ENCODE measurements at regions not wholly inside any gene's neighbourhood (a gene's known extent, or its start where the extent isn't known, plus 50 kb on each side); places are given as distances from the start of the nearest gene placed in this dataset.
A peak's percentile ranks its signal among the peaks of the same experiment; 100 is the strongest.

DNA sequence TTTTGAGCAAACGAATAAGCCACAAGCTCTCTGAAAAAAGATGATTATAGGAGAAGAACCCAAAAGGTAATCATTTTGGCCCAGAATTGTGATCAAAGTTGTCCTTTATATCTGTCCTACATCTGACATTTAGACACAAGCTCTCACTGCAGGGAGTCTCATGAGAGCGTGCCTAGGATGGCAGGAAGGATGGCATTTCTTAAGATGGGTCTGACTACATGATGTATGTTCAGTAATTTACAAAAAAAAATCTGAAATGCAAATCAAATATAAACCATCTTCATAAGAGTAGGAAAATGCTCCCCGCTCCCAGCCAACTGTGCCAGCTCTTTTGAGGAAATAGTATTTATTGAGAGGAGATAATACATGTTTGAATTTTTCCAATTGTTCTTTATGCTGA, 81.0 kb upstream of the MBNL2 start:
- Histone ChIP-seq H3K4me3 (ENCODE audit: control insufficient read depth in 1 of 7, extremely low read depth in 1 of 7, insufficient read depth in 4 of 7, low read depth in 2 of 7, low read length in 6 of 7) (no peak overlapping the region), H3K9me3 (ENCODE audit: control extremely low read depth in 1 of 5, control insufficient read depth in 4 of 5, insufficient read depth in 2 of 5, low read depth in 1 of 5, low read length in 4 of 5) (no peaks in the 10 kb centered on the region), H3K4me1 (ENCODE audit: control extremely low read depth in 1 of 4, control insufficient read depth in 4 of 4, insufficient read depth in 4 of 4, low read length in 3 of 4) (peaks cover 0 to 2% (median 0%) of the 10 kb centered on the region in 4 experiments), H3K36me3 (ENCODE audit: control insufficient read depth in 4 of 4, insufficient read depth in 4 of 4, low read length in 3 of 4) (no peaks in the 10 kb centered on the region), H3K27ac (ENCODE audit: insufficient read depth in 1 of 2, low read depth in 1 of 2, low read length in 2 of 2, poor library complexity in 1 of 2, severe bottlenecking in 2 of 2) (no peak overlapping the region), H3K27me3 (replicated peaks in 2 of 5; ENCODE audit: control insufficient read depth in 4 of 5, insufficient read depth in 5 of 5, low read length in 4 of 5) (peaks cover 0 to 20% (median 9%) of the 10 kb centered on the region in 5 experiments)
- CTCF ChIA-PET: no interaction called here
- WGBS (ENCODE audit: insufficient coverage): no CpG with 5 or more reads among the region's 3 CpGs
- POLR2A ChIA-PET: no interaction called here
- no peak for DNase-seq

DNA sequence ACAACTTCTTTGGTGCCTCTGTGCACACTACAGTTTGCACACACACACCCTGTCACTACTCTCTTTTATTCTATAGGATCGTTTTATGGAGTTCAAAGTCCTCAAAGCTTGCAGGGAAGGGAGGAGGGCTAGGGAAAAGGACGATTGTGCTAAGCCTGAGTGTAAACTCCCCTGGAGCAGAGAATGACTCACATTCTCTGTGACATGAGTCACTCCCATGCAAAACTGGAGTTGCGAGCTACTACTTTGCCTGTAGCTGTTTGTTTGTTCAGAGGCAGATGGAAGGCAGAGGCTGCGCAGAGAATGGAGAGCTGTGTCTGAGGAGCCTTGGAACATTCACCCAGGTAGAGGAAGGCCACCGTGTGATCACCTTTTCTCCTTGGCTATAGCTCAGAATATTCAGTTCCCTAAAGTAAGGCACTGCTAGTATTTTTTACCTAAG, 80.5 kb upstream of the MBNL2 start:
- CTCF ChIA-PET: no interaction called here
- WGBS (ENCODE audit: insufficient coverage): 78% methylated on average over 3 of the region's 5 CpGs
- POLR2A ChIA-PET: no interaction called here
- H3K4me1 ChIP-seq (ENCODE audit: control extremely low read depth in 1 of 4, control insufficient read depth in 4 of 4, insufficient read depth in 4 of 4, low read length in 3 of 4): peaks cover 0 to 2% (median 0%) of the 10 kb centered on the region in 4 experiments
- DNase-seq: peak in 2 of 3 donors; percentile 10 to 14
- H3K27me3 ChIP-seq (replicated peaks in 2 of 5; ENCODE audit: control insufficient read depth in 4 of 5, insufficient read depth in 5 of 5, low read length in 4 of 5): peaks cover 0 to 20% (median 9%) of the 10 kb centered on the region in 5 experiments
- H3K4me3 ChIP-seq (ENCODE audit: control insufficient read depth in 1 of 7, extremely low read depth in 1 of 7, insufficient read depth in 4 of 7, low read depth in 2 of 7, low read length in 6 of 7): no peak overlapping the region
- H3K9me3 ChIP-seq (ENCODE audit: control extremely low read depth in 1 of 5, control insufficient read depth in 4 of 5, insufficient read depth in 2 of 5, low read depth in 1 of 5, low read length in 4 of 5): no peaks in the 10 kb centered on the region
- no peaks in the 10 kb centered on the region for H3K36me3 ChIP-seq (ENCODE audit: control insufficient read depth in 4 of 4, insufficient read depth in 4 of 4, low read length in 3 of 4)
- no peak overlapping the region for H3K27ac ChIP-seq (ENCODE audit: insufficient read depth in 1 of 2, low read depth in 1 of 2, low read length in 2 of 2, poor library complexity in 1 of 2, severe bottlenecking in 2 of 2)

DNA sequence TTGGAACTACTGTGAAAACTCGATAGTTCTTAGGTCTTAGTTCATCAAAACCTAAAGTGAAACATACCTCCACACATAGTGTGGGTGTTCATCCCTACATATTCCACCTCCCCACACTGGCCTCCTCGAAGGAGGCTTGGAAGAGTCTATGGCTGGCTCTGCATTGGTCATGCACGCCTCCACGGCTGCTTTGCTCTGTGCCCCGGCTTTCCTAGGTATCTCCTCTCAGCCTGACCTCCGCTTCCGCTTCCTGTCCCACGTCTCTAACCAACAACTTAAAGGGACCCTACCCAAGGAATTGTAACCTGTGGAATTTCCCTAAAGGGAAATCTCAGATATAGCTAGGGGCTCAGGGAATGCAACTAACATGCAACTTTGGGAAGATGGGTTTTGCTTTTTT, 79.7 kb upstream of the MBNL2 start:
- no peak for DNase-seq
- no peaks in the 10 kb centered on the region for H3K9me3 ChIP-seq (ENCODE audit: control extremely low read depth in 1 of 5, control insufficient read depth in 4 of 5, insufficient read depth in 2 of 5, low read depth in 1 of 5, low read length in 4 of 5)
- no peak overlapping the region for H3K4me3 ChIP-seq (ENCODE audit: control insufficient read depth in 1 of 7, extremely low read depth in 1 of 7, insufficient read depth in 4 of 7, low read depth in 2 of 7, low read length in 6 of 7)
- H3K36me3 ChIP-seq (ENCODE audit: control insufficient read depth in 4 of 4, insufficient read depth in 4 of 4, low read length in 3 of 4): no peaks in the 10 kb centered on the region
- H3K27ac ChIP-seq (ENCODE audit: insufficient read depth in 1 of 2, low read depth in 1 of 2, low read length in 2 of 2, poor library complexity in 1 of 2, severe bottlenecking in 2 of 2): no peak overlapping the region
- H3K27me3 ChIP-seq (replicated peaks in 2 of 5; ENCODE audit: control insufficient read depth in 4 of 5, insufficient read depth in 5 of 5, low read length in 4 of 5): peaks cover 0 to 20% (median 9%) of the 10 kb centered on the region in 5 experiments
- 39% methylated on average over 2 of the region's 8 CpGs for WGBS (ENCODE audit: insufficient coverage)
- POLR2A ChIA-PET: no interaction called here
- peaks cover 0 to 2% (median 0%) of the 10 kb centered on the region in 4 experiments for H3K4me1 ChIP-seq (ENCODE audit: control extremely low read depth in 1 of 4, control insufficient read depth in 4 of 4, insufficient read depth in 4 of 4, low read length in 3 of 4)
- CTCF ChIA-PET: no interaction called here

DNA sequence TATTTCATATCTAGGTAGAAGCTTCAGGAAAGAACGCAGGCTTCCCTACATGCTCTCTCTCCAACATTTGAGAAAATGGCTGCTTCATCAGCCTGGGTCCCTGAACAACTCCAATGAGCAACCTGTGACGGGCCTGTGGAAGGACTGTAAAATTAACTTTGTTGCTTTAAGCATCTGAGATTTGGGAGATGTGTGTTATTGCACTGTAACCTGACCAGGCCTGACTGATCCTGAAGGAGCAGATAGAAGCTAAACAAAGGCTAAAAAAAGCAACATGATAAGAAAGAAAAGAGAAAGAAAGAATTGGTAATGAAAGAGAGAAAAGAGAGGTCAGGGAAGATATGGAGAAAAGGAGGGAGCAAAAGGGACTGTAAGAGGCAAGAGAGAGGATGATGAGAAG, 77.1 kb upstream of the MBNL2 start:
- Histone ChIP-seq H3K4me3 (ENCODE audit: control insufficient read depth in 1 of 7, extremely low read depth in 1 of 7, insufficient read depth in 4 of 7, low read depth in 2 of 7, low read length in 6 of 7) (no peak overlapping the region), H3K36me3 (ENCODE audit: control insufficient read depth in 4 of 4, insufficient read depth in 4 of 4, low read length in 3 of 4) (no peaks in the 10 kb centered on the region), H3K27me3 (replicated peaks in 2 of 5; ENCODE audit: control insufficient read depth in 4 of 5, insufficient read depth in 5 of 5, low read length in 4 of 5) (peaks cover 2 to 21% (median 9%) of the 10 kb centered on the region in 5 experiments), H3K4me1 (ENCODE audit: control extremely low read depth in 1 of 4, control insufficient read depth in 4 of 4, insufficient read depth in 4 of 4, low read length in 3 of 4) (peaks cover 0 to 2% (median 0%) of the 10 kb centered on the region in 4 experiments), H3K9me3 (ENCODE audit: control extremely low read depth in 1 of 5, control insufficient read depth in 4 of 5, insufficient read depth in 2 of 5, low read depth in 1 of 5, low read length in 4 of 5) (no peaks in the 10 kb centered on the region), H3K27ac (ENCODE audit: insufficient read depth in 1 of 2, low read depth in 1 of 2, low read length in 2 of 2, poor library complexity in 1 of 2, severe bottlenecking in 2 of 2) (no peak overlapping the region)
- DNase-seq: no peak
- WGBS (ENCODE audit: insufficient coverage): 100% methylated on average over 2 of the region's 2 CpGs
- ChIA-PET POLR2A (no interaction called here), CTCF (interaction anchor here (0.6 kb wide), 1 partner anchor 10 kb away, joined by 3 read pairs; no protein-coding TSS in a partner anchor)

DNA sequence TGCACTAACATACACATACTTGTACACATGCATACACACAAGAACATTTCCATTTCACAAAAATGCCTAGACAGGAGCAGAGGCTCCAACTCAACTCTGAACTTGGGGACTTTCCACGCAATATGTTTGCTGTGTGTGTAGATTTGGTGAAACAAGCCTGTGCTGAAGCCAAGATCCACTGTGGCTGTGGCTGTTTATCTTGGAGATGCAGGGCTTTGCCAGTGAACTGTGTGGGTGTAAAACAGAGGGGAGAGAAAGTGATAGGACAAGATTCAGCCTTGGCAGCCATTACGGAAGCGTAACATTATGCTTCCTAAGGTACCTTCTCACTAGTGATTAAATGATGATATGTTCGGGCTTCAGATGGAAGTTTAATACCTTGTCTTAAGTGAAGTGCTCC, 73.2 kb upstream of the MBNL2 start:
- CTCF ChIA-PET: no interaction called here
- no peaks in the 10 kb centered on the region for H3K36me3 ChIP-seq (ENCODE audit: control insufficient read depth in 4 of 4, insufficient read depth in 4 of 4, low read length in 3 of 4)
- no peak overlapping the region for H3K27ac ChIP-seq (ENCODE audit: insufficient read depth in 1 of 2, low read depth in 1 of 2, low read length in 2 of 2, poor library complexity in 1 of 2, severe bottlenecking in 2 of 2)
- peak in 2 of 3 donors; percentile 9 to 16 for DNase-seq
- peaks cover 0 to 5% (median 0%) of the 10 kb centered on the region in 5 experiments for H3K9me3 ChIP-seq (ENCODE audit: control extremely low read depth in 1 of 5, control insufficient read depth in 4 of 5, insufficient read depth in 2 of 5, low read depth in 1 of 5, low read length in 4 of 5)
- 94% methylated on average over 4 of the region's 4 CpGs for WGBS (ENCODE audit: insufficient coverage)
- H3K4me1 ChIP-seq (ENCODE audit: control extremely low read depth in 1 of 4, control insufficient read depth in 4 of 4, insufficient read depth in 4 of 4, low read length in 3 of 4): no peaks in the 10 kb centered on the region
- peaks cover 0 to 7% (median 2%) of the 10 kb centered on the region in 5 experiments for H3K27me3 ChIP-seq (replicated peaks in 2 of 5; ENCODE audit: control insufficient read depth in 4 of 5, insufficient read depth in 5 of 5, low read length in 4 of 5)
- POLR2A ChIA-PET: no interaction called here
- H3K4me3 ChIP-seq (ENCODE audit: control insufficient read depth in 1 of 7, extremely low read depth in 1 of 7, insufficient read depth in 4 of 7, low read depth in 2 of 7, low read length in 6 of 7): no peak overlapping the region

DNA sequence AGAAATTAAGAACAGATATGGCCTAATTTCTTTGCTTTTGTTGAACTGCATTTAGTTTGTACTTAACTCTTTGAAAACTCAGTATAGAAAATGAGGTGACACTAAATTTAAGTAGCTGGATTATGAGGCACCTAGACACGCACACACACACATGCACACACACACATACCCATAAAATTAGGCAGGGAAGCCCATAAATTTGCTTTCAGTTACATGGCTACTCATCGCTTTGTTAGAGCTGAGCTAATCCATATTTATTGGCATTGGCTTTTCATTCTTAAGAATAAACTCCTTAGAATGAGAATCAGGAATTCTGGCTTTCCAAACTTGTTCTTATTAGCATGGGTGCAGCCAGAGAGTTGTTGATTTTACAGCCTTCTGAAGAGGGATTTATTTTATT, 61.7 kb upstream of the MBNL2 start:
- H3K36me3 ChIP-seq (ENCODE audit: control insufficient read depth in 4 of 4, insufficient read depth in 4 of 4, low read length in 3 of 4): no peaks in the 10 kb centered on the region
- no peak for DNase-seq
- 100% methylated on average over 2 of the region's 2 CpGs for WGBS (ENCODE audit: insufficient coverage)
- CTCF ChIA-PET: no interaction called here
- no peak overlapping the region for H3K4me3 ChIP-seq (ENCODE audit: control insufficient read depth in 1 of 7, extremely low read depth in 1 of 7, insufficient read depth in 4 of 7, low read depth in 2 of 7, low read length in 6 of 7)
- no peaks in the 10 kb centered on the region for H3K4me1 ChIP-seq (ENCODE audit: control extremely low read depth in 1 of 4, control insufficient read depth in 4 of 4, insufficient read depth in 4 of 4, low read length in 3 of 4)
- POLR2A ChIA-PET: no interaction called here
- H3K9me3 ChIP-seq (ENCODE audit: control extremely low read depth in 1 of 5, control insufficient read depth in 4 of 5, insufficient read depth in 2 of 5, low read depth in 1 of 5, low read length in 4 of 5): peaks cover 0 to 1% (median 0%) of the 10 kb centered on the region in 5 experiments
- no peak overlapping the region for H3K27ac ChIP-seq (ENCODE audit: insufficient read depth in 1 of 2, low read depth in 1 of 2, low read length in 2 of 2, poor library complexity in 1 of 2, severe bottlenecking in 2 of 2)
- H3K27me3 ChIP-seq (replicated peaks in 2 of 5; ENCODE audit: control insufficient read depth in 4 of 5, insufficient read depth in 5 of 5, low read length in 4 of 5): no peaks in the 10 kb centered on the region

DNA sequence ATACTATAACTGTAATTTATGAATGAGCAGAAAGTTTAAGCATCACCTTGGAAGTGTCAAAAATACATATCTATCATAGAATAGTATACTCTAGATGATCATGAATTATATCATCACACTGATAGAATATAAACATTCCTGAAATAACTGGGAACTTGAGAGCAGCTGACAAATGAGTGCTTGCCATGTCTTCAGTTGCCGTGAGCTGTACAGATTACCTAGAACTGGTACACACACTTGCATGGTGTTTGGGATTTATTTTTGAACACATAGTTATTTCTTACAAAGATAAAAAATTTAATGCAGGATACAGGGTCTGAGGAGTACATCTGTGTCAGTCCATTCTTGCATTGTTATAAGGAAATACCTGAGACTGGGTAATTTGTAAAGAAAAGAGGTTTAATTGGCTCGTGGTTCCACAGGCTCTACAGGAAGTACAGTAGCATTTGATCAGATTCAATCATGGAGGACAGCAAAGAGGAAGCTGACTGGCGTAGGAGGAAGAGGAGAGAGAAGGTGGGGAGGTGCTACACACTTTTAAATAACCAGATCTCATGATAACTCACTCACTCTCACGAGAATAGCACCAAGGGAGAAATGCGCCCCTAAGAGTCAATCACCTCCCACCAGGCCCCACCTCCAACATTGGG, 60.4 kb upstream of the MBNL2 start:
- H3K36me3 ChIP-seq (ENCODE audit: control insufficient read depth in 4 of 4, insufficient read depth in 4 of 4, low read length in 3 of 4): no peaks in the 10 kb centered on the region
- ChIA-PET CTCF (no interaction called here), POLR2A (no interaction called here)
- no peak overlapping the region for H3K27ac ChIP-seq (ENCODE audit: insufficient read depth in 1 of 2, low read depth in 1 of 2, low read length in 2 of 2, poor library complexity in 1 of 2, severe bottlenecking in 2 of 2)
- H3K27me3 ChIP-seq (replicated peaks in 2 of 5; ENCODE audit: control insufficient read depth in 4 of 5, insufficient read depth in 5 of 5, low read length in 4 of 5): no peaks in the 10 kb centered on the region
- no CpG with 5 or more reads among the region's 5 CpGs for WGBS (ENCODE audit: insufficient coverage)
- no peak for DNase-seq
- H3K9me3 ChIP-seq (ENCODE audit: control extremely low read depth in 1 of 5, control insufficient read depth in 4 of 5, insufficient read depth in 2 of 5, low read depth in 1 of 5, low read length in 4 of 5): no peaks in the 10 kb centered on the region
- no peak overlapping the region for H3K4me3 ChIP-seq (ENCODE audit: control insufficient read depth in 1 of 7, extremely low read depth in 1 of 7, insufficient read depth in 4 of 7, low read depth in 2 of 7, low read length in 6 of 7)
- no peaks in the 10 kb centered on the region for H3K4me1 ChIP-seq (ENCODE audit: control extremely low read depth in 1 of 4, control insufficient read depth in 4 of 4, insufficient read depth in 4 of 4, low read length in 3 of 4)
